EH (cell line): ENCODE measurements at regions not wholly inside any gene's neighbourhood (a gene's known extent, or its start where the extent isn't known, plus 50 kb on each side); places are given as distances from the start of the nearest gene placed in this dataset.

ENCODE experiments used
- DNase-seq: peaks from one replicate; pipeline ENCODE4 v3.0.0-alpha.2; 2015; ENCODE audit warnings: low read depth

GRCh38 chr13:103794526-103794925 is 728.3 kb upstream of the SLC10A2 start:
- DNase-seq, result no peak

DNA sequence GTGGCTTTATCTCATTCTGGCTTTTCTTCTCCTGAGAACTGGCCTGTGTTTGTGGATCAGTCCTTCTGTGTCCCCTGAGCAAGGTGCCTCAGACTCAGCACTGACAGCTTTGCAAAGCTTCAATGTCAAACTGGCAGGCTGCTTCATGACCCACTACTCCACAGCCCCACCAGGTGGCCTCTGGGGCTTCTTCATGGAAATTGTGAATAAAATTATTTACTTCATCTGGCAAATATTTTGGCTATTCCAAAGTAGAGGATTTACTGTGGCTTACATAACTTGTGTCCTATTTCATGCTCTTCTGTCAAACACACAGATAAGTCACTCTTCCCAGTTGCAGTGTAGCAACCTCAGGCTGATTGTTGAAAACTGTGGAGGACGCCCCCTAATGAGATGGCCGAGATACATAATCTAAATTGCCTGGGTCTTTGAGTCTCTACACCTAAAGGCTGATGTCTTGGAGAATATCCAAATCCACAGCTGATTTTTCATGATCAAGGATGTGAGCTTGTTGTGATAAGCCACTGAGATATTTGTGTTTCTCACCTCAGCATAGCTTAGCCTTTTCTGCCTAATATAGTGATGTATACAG is 721.9 kb upstream of the SLC10A2 start:
- DNase-seq, result no peak

DNA sequence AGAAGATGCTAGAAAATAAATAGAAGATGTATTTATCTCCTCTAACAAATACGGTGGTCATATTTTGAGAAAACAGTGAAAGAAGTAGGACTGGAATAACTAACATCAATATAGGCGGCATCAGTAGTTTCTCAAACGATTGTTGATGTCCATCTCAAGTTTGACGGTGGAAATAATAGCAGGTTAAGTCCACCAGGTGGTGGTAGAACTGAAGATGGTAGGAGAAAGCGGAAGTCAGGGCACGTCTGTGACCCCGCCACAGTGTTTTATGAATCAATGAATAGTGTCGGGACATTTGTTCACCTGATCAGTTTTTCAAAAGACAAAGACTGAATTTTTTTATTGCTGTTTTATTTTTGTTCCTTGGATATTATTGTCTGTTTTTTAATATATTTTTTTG is 706.4 kb upstream of the SLC10A2 start:
- DNase-seq, result no peak

- DNase-seq, result no peak
These were observed 696.3 kb upstream of the SLC10A2 start for GRCh38 chr13:103762523-103762922.

DNA sequence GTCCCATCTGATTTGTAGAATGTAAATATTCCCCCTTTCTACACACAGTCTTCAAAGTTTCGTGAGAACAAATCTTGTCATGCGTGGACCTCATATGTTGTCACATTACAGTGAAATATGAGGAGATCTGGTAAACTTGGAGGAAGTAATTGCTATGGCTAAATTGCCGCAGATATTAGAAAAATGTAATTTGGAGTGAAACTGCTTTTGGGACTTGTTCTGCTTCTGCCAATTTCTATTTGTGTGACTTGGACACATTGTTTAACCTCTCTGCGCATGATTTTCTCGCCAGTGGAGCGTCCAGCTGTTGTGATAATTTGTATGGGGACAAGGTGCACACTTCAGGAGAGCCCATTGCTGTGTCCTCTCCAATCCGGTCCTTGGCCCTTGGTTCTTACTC is 693.1 kb upstream of the SLC10A2 start:
- no peak for DNase-seq

- no peak for DNase-seq
These were observed 692.0 kb upstream of the SLC10A2 start for GRCh38 chr13:103758222-103758621.

DNA sequence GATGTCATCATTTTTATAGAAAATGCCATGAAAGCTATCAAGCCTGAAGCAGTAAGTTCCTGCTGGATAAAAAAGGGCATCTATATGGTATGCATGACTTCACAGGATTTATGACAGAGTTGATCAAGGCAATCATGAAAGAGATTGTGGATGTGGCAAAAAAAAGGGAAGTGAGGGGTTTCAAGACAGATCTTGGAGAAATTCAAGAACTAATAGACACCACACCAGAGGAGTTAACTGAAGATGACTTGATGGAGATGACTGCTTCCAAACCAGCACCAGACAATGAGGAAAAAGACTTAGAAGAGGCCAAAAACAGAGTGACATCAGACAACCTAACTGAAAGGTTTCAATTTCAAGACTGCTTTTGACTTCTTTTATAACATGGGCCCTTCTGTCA is 691.1 kb upstream of the SLC10A2 start:
- no peak for DNase-seq

- DNase-seq, result no peak
These were observed 688.6 kb upstream of the SLC10A2 start for GRCh38 chr13:103754783-103755182.

DNA sequence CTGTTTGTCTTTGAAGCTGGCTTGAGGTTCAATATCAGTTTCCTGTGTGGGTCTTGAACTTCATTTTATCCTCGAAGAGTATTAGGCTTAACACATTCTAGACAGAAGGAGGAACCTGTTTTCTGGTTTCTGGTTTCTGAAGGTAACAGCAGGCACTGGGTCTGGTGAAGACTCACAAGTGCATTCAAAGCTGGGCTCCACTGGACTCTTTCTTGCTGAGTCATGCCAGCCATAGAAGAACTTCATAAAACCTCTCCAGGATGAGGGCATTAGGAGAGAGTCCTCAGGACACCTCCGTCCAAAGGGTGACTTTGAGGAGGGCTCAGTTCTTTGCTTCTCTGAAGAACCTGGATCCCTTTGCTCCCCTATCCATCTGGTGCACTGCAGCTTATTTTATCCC is 668.6 kb upstream of the SLC10A2 start:
- DNase-seq, result no peak

DNA sequence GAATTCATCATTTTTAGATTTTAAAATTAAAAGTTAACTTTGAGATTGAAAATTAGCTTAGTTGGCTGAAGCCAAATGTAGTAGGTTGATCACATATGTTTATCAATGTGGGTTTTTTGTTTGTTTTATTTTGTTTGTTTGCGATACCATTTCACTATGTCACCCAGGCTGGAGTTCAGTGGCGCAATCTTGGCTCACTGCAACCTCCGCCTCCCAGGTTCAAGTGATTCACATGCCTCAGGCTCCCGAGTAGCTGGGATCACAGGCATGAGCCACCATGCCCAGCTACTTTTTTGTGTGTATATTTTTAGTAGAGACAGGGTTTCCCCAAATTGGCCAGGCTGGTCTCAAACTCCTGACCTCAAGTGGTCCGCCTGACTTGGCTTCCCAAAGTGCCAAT is 665.7 kb upstream of the SLC10A2 start:
- DNase-seq, result no peak

DNA sequence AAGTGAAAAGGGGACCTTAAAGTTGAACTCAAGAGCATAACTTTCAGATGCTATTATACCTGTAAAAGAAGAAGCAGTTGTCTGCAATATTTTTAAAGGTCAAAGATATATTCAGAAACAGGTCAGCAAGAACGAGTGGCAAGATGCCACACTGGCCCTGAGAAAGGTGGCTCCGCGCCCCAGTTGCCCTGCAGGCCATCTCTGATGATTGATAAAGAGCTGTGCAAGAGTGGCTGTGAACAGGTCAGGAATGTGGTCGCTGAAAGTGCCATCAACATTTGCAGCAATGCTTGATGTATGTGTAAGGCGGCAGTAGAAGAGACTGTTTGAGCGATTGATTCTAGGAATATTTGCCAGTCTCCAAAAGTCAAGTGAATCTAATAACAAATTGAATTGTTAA is 664.2 kb upstream of the SLC10A2 start:
- no peak for DNase-seq

GRCh38 chr13:103726808-103727207 is 660.6 kb upstream of the SLC10A2 start:
- DNase-seq, result no peak

GRCh38 chr13:103716718-103717117 is 650.5 kb upstream of the SLC10A2 start:
- no peak for DNase-seq

DNA sequence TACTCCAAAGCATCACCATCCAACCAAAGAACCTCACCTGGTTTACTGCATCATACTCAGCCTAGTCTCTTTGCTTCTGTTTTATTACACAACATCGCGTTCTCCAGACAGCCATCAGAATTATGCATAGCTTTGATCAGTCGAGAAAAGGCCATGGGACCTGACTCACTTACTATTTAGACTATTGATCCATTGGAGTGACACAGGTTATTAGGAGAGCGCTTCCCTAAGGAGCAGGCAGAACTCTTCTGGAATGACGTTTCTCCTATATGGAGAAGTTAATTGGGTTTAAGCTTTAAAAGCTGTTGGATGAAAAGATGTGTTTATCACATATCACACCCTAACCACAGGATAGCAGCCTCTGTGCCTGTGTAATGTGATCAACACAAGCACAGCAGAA is 649.1 kb upstream of the SLC10A2 start:
- DNase-seq, result no peak

DNA sequence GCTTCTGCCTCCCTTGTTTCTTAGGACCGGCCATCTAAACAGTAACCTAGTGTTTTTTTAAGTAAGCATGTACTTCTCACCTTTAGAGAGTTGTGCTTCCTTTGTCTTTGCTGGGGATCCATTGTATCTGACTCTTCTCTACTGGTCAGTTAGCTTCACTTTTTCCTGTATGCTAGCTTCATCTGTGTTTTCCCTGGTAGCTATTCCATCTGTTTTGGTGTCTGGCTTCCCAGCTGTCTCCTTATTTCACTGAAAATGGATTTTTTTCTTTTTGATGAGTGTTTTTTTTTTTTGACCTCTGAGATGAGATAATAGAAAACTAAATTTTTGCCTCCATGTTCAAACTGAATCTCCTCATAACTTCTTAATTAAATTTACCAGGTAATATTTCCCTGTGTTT is 637.0 kb upstream of the SLC10A2 start:
- no peak for DNase-seq

DNA sequence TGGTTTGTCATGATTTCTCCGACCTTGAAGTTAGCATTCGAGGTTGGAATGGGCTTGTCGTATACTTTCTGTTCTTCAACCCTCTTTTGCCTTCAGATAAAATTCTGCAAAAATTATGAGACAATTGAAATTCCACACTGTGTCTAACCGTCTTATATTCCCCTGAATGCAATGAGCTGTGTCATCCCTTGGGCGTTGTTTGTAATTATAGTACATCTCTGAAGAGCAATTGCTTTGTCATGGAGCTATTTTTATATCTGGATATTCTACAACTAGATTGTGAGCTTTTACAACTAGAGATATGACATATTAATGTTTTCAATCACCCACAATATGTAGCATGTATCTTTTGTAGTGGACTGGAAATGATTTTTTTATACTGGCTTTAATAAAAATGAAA is 631.8 kb upstream of the SLC10A2 start:
- no peak for DNase-seq

GRCh38 chr13:103695320-103695719 is 629.1 kb upstream of the SLC10A2 start:
- DNase-seq, result no peak

GRCh38 chr13:103694471-103694870 is 628.3 kb upstream of the SLC10A2 start:
- DNase-seq, result no peak

DNA sequence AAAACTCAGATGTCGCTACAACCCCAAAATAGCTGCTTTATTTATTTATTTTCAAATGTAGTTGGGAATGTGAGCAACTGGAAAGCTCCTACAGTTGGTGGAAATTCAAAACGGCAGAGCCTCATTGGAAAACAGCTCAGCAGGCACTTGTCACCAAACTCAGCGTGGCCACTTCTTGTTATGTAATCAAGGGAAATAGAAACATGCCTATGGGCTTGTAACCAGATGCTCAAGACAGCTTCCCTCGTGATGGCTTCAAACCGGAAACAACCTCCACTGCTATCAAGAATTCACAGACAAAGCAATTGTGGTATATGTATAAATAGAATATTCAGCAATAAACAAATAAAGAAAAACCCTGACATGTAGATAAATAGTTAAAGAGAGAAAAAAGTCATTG is 627.8 kb upstream of the SLC10A2 start:
- DNase-seq, result no peak

- no peak for DNase-seq
These were observed 626.2 kb upstream of the SLC10A2 start for GRCh38 chr13:103692442-103692841.

- DNase-seq, result no peak
These were observed 610.1 kb upstream of the SLC10A2 start for GRCh38 chr13:103676329-103676728.

- DNase-seq, result no peak
These were observed 605.3 kb upstream of the SLC10A2 start for GRCh38 chr13:103671547-103671946.

- no peak for DNase-seq
These were observed 597.8 kb upstream of the SLC10A2 start for GRCh38 chr13:103663996-103664395.

DNA sequence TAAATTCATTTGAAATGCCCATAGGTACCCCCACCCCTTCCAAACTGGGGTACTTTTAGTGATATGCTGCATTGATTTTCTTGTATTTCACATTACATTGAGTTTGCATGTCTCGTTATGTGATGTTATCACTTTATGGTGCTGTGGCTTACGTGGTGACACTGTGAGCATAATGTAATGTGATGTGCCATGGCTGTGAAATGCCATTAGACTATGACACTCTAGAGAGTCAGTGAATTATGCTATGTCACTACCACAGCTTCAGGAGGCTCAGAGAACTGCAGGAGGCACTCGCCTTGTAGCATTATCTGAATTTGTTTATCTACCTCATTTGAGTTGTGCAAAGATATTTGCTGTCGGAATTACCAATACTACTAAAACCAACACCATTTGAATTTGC is 590.1 kb upstream of the SLC10A2 start:
- DNase-seq, result no peak

DNA sequence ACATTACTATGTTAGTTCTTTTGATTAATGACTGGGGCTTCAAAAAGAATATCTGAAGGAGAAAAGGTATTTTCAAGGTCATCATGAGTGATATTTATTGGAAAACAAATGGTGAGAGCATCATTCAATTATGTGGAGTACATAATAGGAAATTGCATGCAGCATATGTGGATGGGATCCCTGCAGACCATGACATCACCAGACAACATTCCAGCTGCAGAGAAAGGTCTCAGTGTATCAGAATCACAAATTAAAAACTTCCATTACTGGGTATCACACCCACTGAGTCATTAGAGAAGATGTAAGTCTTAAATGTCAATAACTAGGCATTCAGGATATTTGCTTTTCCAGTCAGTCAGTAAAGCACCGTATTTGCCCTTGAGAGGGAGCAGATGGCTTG is 574.4 kb upstream of the SLC10A2 start:
- DNase-seq, result no peak
